Upper lobe of left lung (tissue), 6 donors: ENCODE measurements at regions not wholly inside any gene's neighbourhood (a gene's known extent, or its start where the extent isn't known, plus 50 kb on each side); places are given as distances from the start of the nearest gene placed in this dataset.

ENCODE experiments used
- ATAC-seq, 2 donors: fragments of 200-7000 bp; cut with Tn5 transposase; one replicate each; pipeline ENCODE4 v1.9.1; 2022; ENCODE audit warnings: mild to moderate bottlenecking in 2 of 2, moderate library complexity in 2 of 2; ENCODE audit not compliant: low FRiP score in 2 of 2
- DNase-seq, 2 donors: peaks; one replicate each; pipeline ENCODE4 v3.0.0-alpha.2; 2019 to 2020
- H3K27ac ChIP-seq, 4 donors: fragments of 200-600 bp; sonication (generic); one replicate each; pipeline ENCODE4 v1.5.1; 2016 to 2019
- H3K27me3 ChIP-seq, 4 donors: fragments of 200-600 bp; sonication (generic); one replicate each; pipeline ENCODE4 v1.5.1; 2017 to 2019
- H3K36me3 ChIP-seq, 4 donors: fragments of 200-600 bp; sonication (generic); one replicate each; pipeline ENCODE4 v1.5.1; 2016 to 2019
- H3K4me1 ChIP-seq, 4 donors: fragments of 200-600 bp; sonication (generic); one replicate each; pipeline ENCODE4 v1.5.1; 2018 to 2019
- H3K4me3 ChIP-seq, 4 donors: fragments of 200-600 bp; sonication (generic); one replicate each; pipeline ENCODE4 v1.5.1; 2017 to 2019; ENCODE audit warnings: mild to moderate bottlenecking in 2 of 4, moderate library complexity in 1 of 4
- H3K9me3 ChIP-seq, 4 donors: fragments of 200-600 bp; sonication (generic); one replicate each; pipeline ENCODE4 v1.5.1; 2018 to 2019
- EP300 ChIP-seq, 4 donors: sonication (generic); formaldehyde crosslinking; IDR thresholded peaks; one replicate each; pipeline ENCODE4 v1.5.1; 2017; ENCODE audit warnings: antibody characterized with exemption in 4 of 4, control low read depth in 2 of 4
- POLR2A ChIP-seq, 4 donors: fragments of 450-650 bp; IDR thresholded peaks; one replicate each; pipeline ENCODE4 v1.5.1; 2016 to 2017; ENCODE audit warnings: antibody characterized with exemption in 4 of 4, mild to moderate bottlenecking in 2 of 4
- POLR2AphosphoS5 ChIP-seq, 2 donors: sonication (generic); formaldehyde crosslinking; IDR thresholded peaks; one replicate each; pipeline ENCODE4 v1.5.1; 2017; ENCODE audit warnings: antibody characterized with exemption in 2 of 2
- WGBS, 2 donors: methylation state at CpG; one replicate each; pipeline ENCODE4 v1.1.5; 2017 to 2018; 5-methylcytosine and 5-hydroxymethylcytosine counted together
- TF ChIP-seq, protein P1 (sequence below), 6 experiments: fragments of 450-650 bp in 4 of 6; fragments of 200-600 bp in 2 of 6; sonication (generic) in 2 of 6; IDR thresholded peaks; one replicate each; pipeline ENCODE4 v1.5.1; 2016 to 2019; ENCODE audit warnings: antibody characterized with exemption in 6 of 6
- donor health status: DM: no; HTN: no; CAD: no; lungs with moderate emphysema.
- donor health status: DM: no; HTN: yes; CAD: no; lungs with severe emphysema.

DNA sequence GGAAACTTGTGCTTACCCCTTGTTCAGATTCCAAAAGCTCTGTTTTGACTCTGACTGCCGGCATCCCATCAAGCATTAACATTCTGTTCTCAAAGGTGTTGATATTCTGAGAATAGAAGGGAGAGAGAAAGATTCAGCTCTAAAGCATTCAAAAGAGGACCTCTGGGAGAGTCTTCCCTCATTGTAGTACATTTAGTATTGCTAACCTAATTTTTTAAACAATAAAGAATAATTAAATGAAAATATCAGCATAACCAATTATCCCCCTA, 190.3 kb downstream of the KLF12 start:
- Histone ChIP-seq H3K27me3 (no peaks in the 10 kb centered on the region), H3K4me3 (no peak overlapping the region), H3K27ac (no peak overlapping the region), H3K36me3 (no peaks in the 10 kb centered on the region), H3K4me1 (peaks cover 0 to 3% (median 0%) of the 10 kb centered on the region in 4 donors), H3K9me3 (no peaks in the 10 kb centered on the region)
- TF ChIP-seq POLR2A (IDR thresholded peaks at IDR 0.05) (no peak), POLR2AphosphoS5 (IDR thresholded peaks at IDR 0.05) (no peak), EP300 (IDR thresholded peaks at IDR 0.05) (no peak)
- TF ChIP-seq, protein P1, sequence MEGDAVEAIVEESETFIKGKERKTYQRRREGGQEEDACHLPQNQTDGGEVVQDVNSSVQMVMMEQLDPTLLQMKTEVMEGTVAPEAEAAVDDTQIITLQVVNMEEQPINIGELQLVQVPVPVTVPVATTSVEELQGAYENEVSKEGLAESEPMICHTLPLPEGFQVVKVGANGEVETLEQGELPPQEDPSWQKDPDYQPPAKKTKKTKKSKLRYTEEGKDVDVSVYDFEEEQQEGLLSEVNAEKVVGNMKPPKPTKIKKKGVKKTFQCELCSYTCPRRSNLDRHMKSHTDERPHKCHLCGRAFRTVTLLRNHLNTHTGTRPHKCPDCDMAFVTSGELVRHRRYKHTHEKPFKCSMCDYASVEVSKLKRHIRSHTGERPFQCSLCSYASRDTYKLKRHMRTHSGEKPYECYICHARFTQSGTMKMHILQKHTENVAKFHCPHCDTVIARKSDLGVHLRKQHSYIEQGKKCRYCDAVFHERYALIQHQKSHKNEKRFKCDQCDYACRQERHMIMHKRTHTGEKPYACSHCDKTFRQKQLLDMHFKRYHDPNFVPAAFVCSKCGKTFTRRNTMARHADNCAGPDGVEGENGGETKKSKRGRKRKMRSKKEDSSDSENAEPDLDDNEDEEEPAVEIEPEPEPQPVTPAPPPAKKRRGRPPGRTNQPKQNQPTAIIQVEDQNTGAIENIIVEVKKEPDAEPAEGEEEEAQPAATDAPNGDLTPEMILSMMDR (IDR thresholded peaks at IDR 0.05): no peak
- ATAC-seq (no peak), DNase-seq (no peak)
- 52 to 60% methylated on average over 1 of the region's 1 CpG for WGBS, 2 donors

DNA sequence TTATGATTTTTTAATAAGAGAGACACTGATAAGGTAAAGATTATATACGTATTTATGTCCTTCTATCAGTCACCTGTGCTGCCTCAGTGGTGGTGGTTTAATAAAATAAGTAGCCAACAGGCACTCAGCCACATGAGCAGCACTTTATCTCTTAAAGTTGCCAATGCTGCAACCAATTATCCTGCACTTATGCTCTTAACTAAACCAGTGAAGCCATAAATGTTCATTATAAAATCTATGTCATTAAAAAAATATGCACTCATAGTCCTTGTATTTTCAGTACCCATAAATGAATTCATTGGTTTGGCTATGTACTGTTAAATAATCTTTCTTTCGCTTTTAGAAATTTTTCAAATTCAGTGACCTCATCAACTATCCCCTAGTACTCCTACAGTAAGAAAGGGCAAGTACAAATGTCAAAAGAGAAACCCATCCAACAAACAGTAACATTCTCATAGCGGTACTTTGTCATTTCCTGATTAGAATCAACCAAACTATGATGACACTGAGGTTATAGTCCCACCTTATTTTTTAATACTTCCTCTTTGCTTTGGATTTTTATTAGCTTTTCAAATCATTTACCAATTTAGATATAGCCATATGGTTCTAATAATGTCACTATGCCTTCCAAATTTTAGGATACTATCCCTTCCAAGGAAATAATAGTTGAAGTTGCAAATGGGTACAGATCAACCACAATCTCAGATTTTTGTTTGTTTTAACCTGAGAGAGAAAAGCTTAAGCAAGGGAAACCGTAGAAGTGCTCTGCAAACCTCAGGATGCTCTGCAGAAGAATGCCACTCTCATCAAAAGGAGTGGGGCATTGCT, 190.9 kb downstream of the KLF12 start:
- H3K9me3 ChIP-seq: no peaks in the 10 kb centered on the region
- TF ChIP-seq POLR2AphosphoS5 (IDR thresholded peaks at IDR 0.05) (no peak), POLR2A (IDR thresholded peaks at IDR 0.05) (no peak)
- H3K27me3 ChIP-seq: no peaks in the 10 kb centered on the region
- H3K36me3 ChIP-seq: no peaks in the 10 kb centered on the region
- peaks cover 0 to 3% (median 0%) of the 10 kb centered on the region in 4 donors for H3K4me1 ChIP-seq
- DNase-seq (no peak), ATAC-seq (peak in 1 of 2 donors; percentile 11)
- H3K4me3 ChIP-seq: no peak overlapping the region
- WGBS, 2 donors: 76 to 84% methylated on average over 4 of the region's 4 CpGs
- no peak overlapping the region for H3K27ac ChIP-seq

DNA sequence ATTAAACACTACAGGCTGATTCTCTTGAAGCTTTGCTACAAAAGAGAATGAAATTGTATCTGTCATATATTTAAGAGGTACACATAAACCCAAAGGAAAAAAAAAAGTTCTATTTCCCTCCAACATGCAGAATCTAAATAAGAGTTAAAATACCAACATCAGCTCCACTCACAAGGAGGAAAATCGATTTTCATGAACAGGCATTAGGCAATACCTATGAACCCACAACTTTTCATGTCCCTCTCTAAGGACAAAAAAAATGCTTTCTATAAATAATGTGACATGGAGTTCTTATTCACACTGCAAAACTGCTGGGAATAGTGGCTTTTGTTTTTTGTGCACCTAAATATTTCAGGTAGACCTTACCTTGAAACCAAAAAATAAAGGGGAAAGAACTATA, 192.5 kb downstream of the KLF12 start:
- ATAC-seq: no peak
- no peaks in the 10 kb centered on the region for H3K9me3 ChIP-seq
- no peaks in the 10 kb centered on the region for H3K27me3 ChIP-seq
- no peak for DNase-seq
- H3K4me3 ChIP-seq: no peak overlapping the region
- TF ChIP-seq POLR2AphosphoS5 (IDR thresholded peaks at IDR 0.05) (no peak), EP300 (IDR thresholded peaks at IDR 0.05) (no peak), POLR2A (IDR thresholded peaks at IDR 0.05) (no peak)
- TF ChIP-seq, protein P1 (IDR thresholded peaks at IDR 0.05): no peak
- H3K27ac ChIP-seq: no peak overlapping the region
- 64 to 82% methylated on average over 1 of the region's 1 CpG for WGBS, 2 donors
- H3K4me1 ChIP-seq: peaks cover 0 to 3% (median 0%) of the 10 kb centered on the region in 4 donors
- H3K36me3 ChIP-seq: no peaks in the 10 kb centered on the region

GRCh38 chr13:73940098-73940497, 194.1 kb downstream of the KLF12 start:
- Histone ChIP-seq H3K4me1 (peaks cover 0 to 3% (median 0%) of the 10 kb centered on the region in 4 donors), H3K9me3 (no peaks in the 10 kb centered on the region), H3K4me3 (no peak overlapping the region), H3K36me3 (no peaks in the 10 kb centered on the region), H3K27ac (no peak overlapping the region), H3K27me3 (no peaks in the 10 kb centered on the region)
- ATAC-seq (no peak), DNase-seq (no peak)
- no peak for TF ChIP-seq EP300 (IDR thresholded peaks at IDR 0.05)
- no peak for TF ChIP-seq POLR2A (IDR thresholded peaks at IDR 0.05)
- TF ChIP-seq, protein P1 (IDR thresholded peaks at IDR 0.05): no peak
- TF ChIP-seq POLR2AphosphoS5 (IDR thresholded peaks at IDR 0.05): no peak
- 86 to 95% methylated on average over 7 of the region's 7 CpGs for WGBS, 2 donors

- ATAC-seq (no peak), DNase-seq (no peak)
- Histone ChIP-seq H3K4me3 (no peak overlapping the region), H3K36me3 (no peaks in the 10 kb centered on the region), H3K27me3 (no peaks in the 10 kb centered on the region), H3K9me3 (no peaks in the 10 kb centered on the region), H3K27ac (no peak overlapping the region), H3K4me1 (peaks cover 0 to 3% (median 0%) of the 10 kb centered on the region in 4 donors)
- TF ChIP-seq POLR2AphosphoS5 (IDR thresholded peaks at IDR 0.05): no peak
- TF ChIP-seq, protein P1 (IDR thresholded peaks at IDR 0.05): no peak
- no peak for TF ChIP-seq EP300 (IDR thresholded peaks at IDR 0.05)
- no peak for TF ChIP-seq POLR2A (IDR thresholded peaks at IDR 0.05)
- 74 to 86% methylated on average over 1 of the region's 1 CpG for WGBS, 2 donors
These were observed 194.6 kb downstream of the KLF12 start for GRCh38 chr13:73939603-73940002.
